ENCODE measurements at regions not wholly inside any gene's neighbourhood (a gene's known extent, or its start where the extent isn't known, plus 50 kb on each side); places are given as distances from the start of the nearest gene placed in this dataset.

GRCh38 chr5:54821445-54822323, 163.7 kb downstream of the ESM1 start:
- TF ChIP-seq, protein P1, sequence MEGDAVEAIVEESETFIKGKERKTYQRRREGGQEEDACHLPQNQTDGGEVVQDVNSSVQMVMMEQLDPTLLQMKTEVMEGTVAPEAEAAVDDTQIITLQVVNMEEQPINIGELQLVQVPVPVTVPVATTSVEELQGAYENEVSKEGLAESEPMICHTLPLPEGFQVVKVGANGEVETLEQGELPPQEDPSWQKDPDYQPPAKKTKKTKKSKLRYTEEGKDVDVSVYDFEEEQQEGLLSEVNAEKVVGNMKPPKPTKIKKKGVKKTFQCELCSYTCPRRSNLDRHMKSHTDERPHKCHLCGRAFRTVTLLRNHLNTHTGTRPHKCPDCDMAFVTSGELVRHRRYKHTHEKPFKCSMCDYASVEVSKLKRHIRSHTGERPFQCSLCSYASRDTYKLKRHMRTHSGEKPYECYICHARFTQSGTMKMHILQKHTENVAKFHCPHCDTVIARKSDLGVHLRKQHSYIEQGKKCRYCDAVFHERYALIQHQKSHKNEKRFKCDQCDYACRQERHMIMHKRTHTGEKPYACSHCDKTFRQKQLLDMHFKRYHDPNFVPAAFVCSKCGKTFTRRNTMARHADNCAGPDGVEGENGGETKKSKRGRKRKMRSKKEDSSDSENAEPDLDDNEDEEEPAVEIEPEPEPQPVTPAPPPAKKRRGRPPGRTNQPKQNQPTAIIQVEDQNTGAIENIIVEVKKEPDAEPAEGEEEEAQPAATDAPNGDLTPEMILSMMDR (IDR thresholded peaks at IDR 0.05), result no peak
- no peak for TF ChIP-seq POLR2A (IDR thresholded peaks at IDR 0.05)

Data from lower leg skin (tissue), 3 donors.